ENCODE measurements at regions not wholly inside any gene's neighbourhood (a gene's known extent, or its start where the extent isn't known, plus 50 kb on each side); places are given as distances from the start of the nearest gene placed in this dataset.

- no peak overlapping the region for H3K27ac ChIP-seq (ENCODE audit: insufficient read depth, low read length)
- no peak for TF ChIP-seq CTCF (conservative IDR thresholded peaks at IDR 0.05 in 1 of 2, IDR thresholded peaks at IDR 0.05 in 1 of 2; ENCODE audit: low read depth in 1 of 2, low read length in 2 of 2)
- TF ChIP-seq EZH2 (IDR thresholded peaks at IDR 0.05; ENCODE audit: low read length, missing control alignments) = no peak
- no peaks in the 10 kb centered on the region for H3K79me2 ChIP-seq (ENCODE audit: control insufficient read depth, insufficient read depth, low read length)
- H3K9ac ChIP-seq (ENCODE audit: insufficient read depth, low read length) = no peak overlapping the region
- no peak overlapping the region for H2AFZ ChIP-seq (ENCODE audit: low read length)
- H3K36me3 ChIP-seq (ENCODE audit: control insufficient read depth, insufficient read depth, low read length) = no peaks in the 10 kb centered on the region
- no peak overlapping the region for H3K4me3 ChIP-seq (replicated peaks in 1 of 4; ENCODE audit: control extremely low read depth in 1 of 4, insufficient read depth in 1 of 4, low read depth in 3 of 4, low read length in 4 of 4)
- no peaks in the 10 kb centered on the region for H3K9me3 ChIP-seq (ENCODE audit: control insufficient read depth, insufficient read depth, low read depth, low read length)
- H3K4me2 ChIP-seq (ENCODE audit: extremely low read depth, insufficient read depth, low read length) = no peak overlapping the region
- no peaks in the 10 kb centered on the region for H3K27me3 ChIP-seq (ENCODE audit: control insufficient read depth, insufficient read depth, low read length)
- no peak for DNase-seq (ENCODE audit: low read depth in 2 of 2)
- no peaks in the 10 kb centered on the region for H4K20me1 ChIP-seq (ENCODE audit: control insufficient read depth, extremely low read depth, insufficient read depth, low read length)
- H3K4me1 ChIP-seq (ENCODE audit: control insufficient read depth, extremely low read depth, insufficient read depth, low read length) = no peaks in the 10 kb centered on the region
Observed at GRCh38 chr4:130068072-130068471, 972.1 kb downstream of the C4orf33 start.

GRCh38 chr4:130071746-130072145 is 975.8 kb downstream of the C4orf33 start:
- TF ChIP-seq CTCF (conservative IDR thresholded peaks at IDR 0.05 in 1 of 2, IDR thresholded peaks at IDR 0.05 in 1 of 2; ENCODE audit: low read depth in 1 of 2, low read length in 2 of 2) (no peak), EZH2 (IDR thresholded peaks at IDR 0.05; ENCODE audit: low read length, missing control alignments) (no peak)
- no peak for DNase-seq (ENCODE audit: low read depth in 2 of 2)
- no peak overlapping the region for H3K4me2 ChIP-seq (ENCODE audit: extremely low read depth, insufficient read depth, low read length)
- no peak overlapping the region for H3K27ac ChIP-seq (ENCODE audit: insufficient read depth, low read length)
- no peaks in the 10 kb centered on the region for H3K27me3 ChIP-seq (ENCODE audit: control insufficient read depth, insufficient read depth, low read length)
- H4K20me1 ChIP-seq (ENCODE audit: control insufficient read depth, extremely low read depth, insufficient read depth, low read length) = no peaks in the 10 kb centered on the region
- no peaks in the 10 kb centered on the region for H3K4me1 ChIP-seq (ENCODE audit: control insufficient read depth, extremely low read depth, insufficient read depth, low read length)
- H3K9ac ChIP-seq (ENCODE audit: insufficient read depth, low read length) = no peak overlapping the region
- no peaks in the 10 kb centered on the region for H3K36me3 ChIP-seq (ENCODE audit: control insufficient read depth, insufficient read depth, low read length)
- H2AFZ ChIP-seq (ENCODE audit: low read length) = no peak overlapping the region
- no peaks in the 10 kb centered on the region for H3K79me2 ChIP-seq (ENCODE audit: control insufficient read depth, insufficient read depth, low read length)
- no peak overlapping the region for H3K4me3 ChIP-seq (replicated peaks in 1 of 4; ENCODE audit: control extremely low read depth in 1 of 4, insufficient read depth in 1 of 4, low read depth in 3 of 4, low read length in 4 of 4)
- H3K9me3 ChIP-seq (ENCODE audit: control insufficient read depth, insufficient read depth, low read depth, low read length) = no peaks in the 10 kb centered on the region

GRCh38 chr4:130073145-130073790 is 977.3 kb downstream of the C4orf33 start:
- no peaks in the 10 kb centered on the region for H3K9me3 ChIP-seq (ENCODE audit: control insufficient read depth, insufficient read depth, low read depth, low read length)
- no peak overlapping the region for H3K4me3 ChIP-seq (replicated peaks in 1 of 4; ENCODE audit: control extremely low read depth in 1 of 4, insufficient read depth in 1 of 4, low read depth in 3 of 4, low read length in 4 of 4)
- TF ChIP-seq CTCF (conservative IDR thresholded peaks at IDR 0.05 in 1 of 2, IDR thresholded peaks at IDR 0.05 in 1 of 2; ENCODE audit: low read depth in 1 of 2, low read length in 2 of 2) (no peak), EZH2 (IDR thresholded peaks at IDR 0.05; ENCODE audit: low read length, missing control alignments) (no peak)
- no peaks in the 10 kb centered on the region for H3K4me1 ChIP-seq (ENCODE audit: control insufficient read depth, extremely low read depth, insufficient read depth, low read length)
- no peak overlapping the region for H2AFZ ChIP-seq (ENCODE audit: low read length)
- H3K9ac ChIP-seq (ENCODE audit: insufficient read depth, low read length) = no peak overlapping the region
- no peak overlapping the region for H3K4me2 ChIP-seq (ENCODE audit: extremely low read depth, insufficient read depth, low read length)
- H3K79me2 ChIP-seq (ENCODE audit: control insufficient read depth, insufficient read depth, low read length) = no peaks in the 10 kb centered on the region
- DNase-seq (ENCODE audit: low read depth in 2 of 2) = no peak
- no peak overlapping the region for H3K27ac ChIP-seq (ENCODE audit: insufficient read depth, low read length)
- no peaks in the 10 kb centered on the region for H4K20me1 ChIP-seq (ENCODE audit: control insufficient read depth, extremely low read depth, insufficient read depth, low read length)
- H3K36me3 ChIP-seq (ENCODE audit: control insufficient read depth, insufficient read depth, low read length) = no peaks in the 10 kb centered on the region
- H3K27me3 ChIP-seq (ENCODE audit: control insufficient read depth, insufficient read depth, low read length) = no peaks in the 10 kb centered on the region

All from fibroblast of lung (primary cell).